ENCODE measurements at regions not wholly inside any gene's neighbourhood (a gene's known extent, or its start where the extent isn't known, plus 50 kb on each side); places are given as distances from the start of the nearest gene placed in this dataset.
"Not testable (repeated sequence)": the region's sequence is repeated elsewhere in the genome, so short reads cannot be mapped to it uniquely, and the experiment has no call there.

- H3K4ac ChIP-seq (ENCODE audit: low read depth in 1 of 2, low read length in 2 of 2); H2BK15ac ChIP-seq (ENCODE audit: low read depth, poor library complexity, severe bottlenecking); H3K27ac ChIP-seq (ENCODE audit: low read length, poor library complexity, severe bottlenecking); H3K23ac ChIP-seq (ENCODE audit: low read length in 2 of 2); H4K8ac ChIP-seq (ENCODE audit: low read length); H3K36me3 ChIP-seq (ENCODE audit: control insufficient read depth in 1 of 2, insufficient read depth in 2 of 2, low read depth in 1 of 2, low read length in 2 of 2); H4K91ac ChIP-seq (ENCODE audit: low read length); H3K4me1 ChIP-seq (ENCODE audit: control insufficient read depth, insufficient read depth, low read depth, low read length); H3K9ac ChIP-seq (ENCODE audit: low read length); H2BK120ac ChIP-seq (ENCODE audit: low read depth, low read length); H2BK12ac ChIP-seq (ENCODE audit: low read length in 2 of 2); H3K18ac ChIP-seq (ENCODE audit: low read depth in 1 of 2, low read length in 2 of 2); H2AK5ac ChIP-seq (ENCODE audit: low read length, severe bottlenecking); H3K14ac ChIP-seq (ENCODE audit: low read length in 2 of 2); H2AFZ ChIP-seq (ENCODE audit: low read depth, low read length); H3K27me3 ChIP-seq (ENCODE audit: control insufficient read depth in 1 of 2, insufficient read depth in 1 of 2, low read length in 2 of 2); DNase-seq; H3K9me3 ChIP-seq (ENCODE audit: control insufficient read depth, low read length); H3K4me2 ChIP-seq (ENCODE audit: low read length, poor library complexity, severe bottlenecking); H3K4me3 ChIP-seq (ENCODE audit: insufficient read depth in 1 of 2, low read depth in 1 of 2, low read length in 2 of 2); H2BK5ac ChIP-seq (ENCODE audit: low read depth, low read length, poor library complexity, severe bottlenecking); H3K79me1 ChIP-seq (replicated peaks; ENCODE audit: low read length, poor library complexity, severe bottlenecking): not testable (repeated sequence)
- WGBS = no CpG with 5 or more reads among the region's 2 CpGs
These were observed 73.2 kb upstream of the PLGLB2 start for GRCh38 chr2:87674729-87675128.

- not testable (repeated sequence) for H2AFZ ChIP-seq (ENCODE audit: low read depth, low read length); H3K4me2 ChIP-seq (ENCODE audit: low read length, poor library complexity, severe bottlenecking); H3K18ac ChIP-seq (ENCODE audit: low read depth in 1 of 2, low read length in 2 of 2); H4K91ac ChIP-seq (ENCODE audit: low read length); H3K36me3 ChIP-seq (ENCODE audit: control insufficient read depth in 1 of 2, insufficient read depth in 2 of 2, low read depth in 1 of 2, low read length in 2 of 2); H3K79me1 ChIP-seq (replicated peaks; ENCODE audit: low read length, poor library complexity, severe bottlenecking); H3K23ac ChIP-seq (ENCODE audit: low read length in 2 of 2); H3K27ac ChIP-seq (ENCODE audit: low read length, poor library complexity, severe bottlenecking); H2BK120ac ChIP-seq (ENCODE audit: low read depth, low read length); H3K4ac ChIP-seq (ENCODE audit: low read depth in 1 of 2, low read length in 2 of 2); H2BK15ac ChIP-seq (ENCODE audit: low read depth, poor library complexity, severe bottlenecking); H3K4me3 ChIP-seq (ENCODE audit: insufficient read depth in 1 of 2, low read depth in 1 of 2, low read length in 2 of 2); H3K27me3 ChIP-seq (ENCODE audit: control insufficient read depth in 1 of 2, insufficient read depth in 1 of 2, low read length in 2 of 2); DNase-seq; H3K9ac ChIP-seq (ENCODE audit: low read length); H3K14ac ChIP-seq (ENCODE audit: low read length in 2 of 2); H4K8ac ChIP-seq (ENCODE audit: low read length); H3K9me3 ChIP-seq (ENCODE audit: control insufficient read depth, low read length); H2AK5ac ChIP-seq (ENCODE audit: low read length, severe bottlenecking); H2BK5ac ChIP-seq (ENCODE audit: low read depth, low read length, poor library complexity, severe bottlenecking); H2BK12ac ChIP-seq (ENCODE audit: low read length in 2 of 2); H3K4me1 ChIP-seq (ENCODE audit: control insufficient read depth, insufficient read depth, low read depth, low read length)
- no CpG with 5 or more reads among the region's 7 CpGs for WGBS
These were observed 72.4 kb upstream of the PLGLB2 start for GRCh38 chr2:87675487-87675886.

GRCh38 chr2:87677421-87677923 is 70.4 kb upstream of the PLGLB2 start:
- not testable (repeated sequence) for H3K18ac ChIP-seq (ENCODE audit: low read depth in 1 of 2, low read length in 2 of 2); H3K4me3 ChIP-seq (ENCODE audit: insufficient read depth in 1 of 2, low read depth in 1 of 2, low read length in 2 of 2); H3K79me1 ChIP-seq (replicated peaks; ENCODE audit: low read length, poor library complexity, severe bottlenecking); H2AFZ ChIP-seq (ENCODE audit: low read depth, low read length); H4K8ac ChIP-seq (ENCODE audit: low read length); H3K27ac ChIP-seq (ENCODE audit: low read length, poor library complexity, severe bottlenecking); H3K4me2 ChIP-seq (ENCODE audit: low read length, poor library complexity, severe bottlenecking); H3K36me3 ChIP-seq (ENCODE audit: control insufficient read depth in 1 of 2, insufficient read depth in 2 of 2, low read depth in 1 of 2, low read length in 2 of 2); H3K4me1 ChIP-seq (ENCODE audit: control insufficient read depth, insufficient read depth, low read depth, low read length); H2BK5ac ChIP-seq (ENCODE audit: low read depth, low read length, poor library complexity, severe bottlenecking); H2BK120ac ChIP-seq (ENCODE audit: low read depth, low read length); H2BK15ac ChIP-seq (ENCODE audit: low read depth, poor library complexity, severe bottlenecking); H3K14ac ChIP-seq (ENCODE audit: low read length in 2 of 2); H3K27me3 ChIP-seq (ENCODE audit: control insufficient read depth in 1 of 2, insufficient read depth in 1 of 2, low read length in 2 of 2); H3K9me3 ChIP-seq (ENCODE audit: control insufficient read depth, low read length); H3K9ac ChIP-seq (ENCODE audit: low read length); H3K23ac ChIP-seq (ENCODE audit: low read length in 2 of 2); H2AK5ac ChIP-seq (ENCODE audit: low read length, severe bottlenecking); DNase-seq; H4K91ac ChIP-seq (ENCODE audit: low read length); H3K4ac ChIP-seq (ENCODE audit: low read depth in 1 of 2, low read length in 2 of 2); H2BK12ac ChIP-seq (ENCODE audit: low read length in 2 of 2)
- WGBS = no CpG with 5 or more reads among the region's 5 CpGs

- H3K4me1 ChIP-seq (ENCODE audit: control insufficient read depth, insufficient read depth, low read depth, low read length); H4K8ac ChIP-seq (ENCODE audit: low read length); H3K36me3 ChIP-seq (ENCODE audit: control insufficient read depth in 1 of 2, insufficient read depth in 2 of 2, low read depth in 1 of 2, low read length in 2 of 2); H2BK12ac ChIP-seq (ENCODE audit: low read length in 2 of 2); H3K9me3 ChIP-seq (ENCODE audit: control insufficient read depth, low read length); H2BK15ac ChIP-seq (ENCODE audit: low read depth, poor library complexity, severe bottlenecking); H2BK5ac ChIP-seq (ENCODE audit: low read depth, low read length, poor library complexity, severe bottlenecking); DNase-seq; H3K4ac ChIP-seq (ENCODE audit: low read depth in 1 of 2, low read length in 2 of 2); H3K27me3 ChIP-seq (ENCODE audit: control insufficient read depth in 1 of 2, insufficient read depth in 1 of 2, low read length in 2 of 2); H3K23ac ChIP-seq (ENCODE audit: low read length in 2 of 2); H3K14ac ChIP-seq (ENCODE audit: low read length in 2 of 2); H2AFZ ChIP-seq (ENCODE audit: low read depth, low read length); H3K4me3 ChIP-seq (ENCODE audit: insufficient read depth in 1 of 2, low read depth in 1 of 2, low read length in 2 of 2); H3K4me2 ChIP-seq (ENCODE audit: low read length, poor library complexity, severe bottlenecking); H3K79me1 ChIP-seq (replicated peaks; ENCODE audit: low read length, poor library complexity, severe bottlenecking); H3K27ac ChIP-seq (ENCODE audit: low read length, poor library complexity, severe bottlenecking); H3K9ac ChIP-seq (ENCODE audit: low read length); H2BK120ac ChIP-seq (ENCODE audit: low read depth, low read length); H3K18ac ChIP-seq (ENCODE audit: low read depth in 1 of 2, low read length in 2 of 2); H4K91ac ChIP-seq (ENCODE audit: low read length); H2AK5ac ChIP-seq (ENCODE audit: low read length, severe bottlenecking): not testable (repeated sequence)
- WGBS = 87% methylated on average over 2 of the region's 6 CpGs
These were observed 69.1 kb upstream of the PLGLB2 start for GRCh38 chr2:87678742-87679173.

Measured in mesenchymal stem cell (in vitro differentiated cells and primary cell).